Activated CD4-positive, alpha-beta T cell treated with anti-CD3 and anti-CD28 coated beads, Interleukin-10, Interleukin-2, amounts not matched to agents 100 ng/mL and 50 ng/mL, durations not matched to agents 16 hours and 8 hours (primary cell): ENCODE measurements at regions not wholly inside any gene's neighbourhood (a gene's known extent, or its start where the extent isn't known, plus 50 kb on each side); places are given as distances from the start of the nearest gene placed in this dataset.
"Not testable (repeated sequence)": the region's sequence is repeated elsewhere in the genome, so short reads cannot be mapped to it uniquely, and the experiment has no call there.

Experiments
- DNase-seq: peaks from one replicate; pipeline ENCODE4 v3.0.0-alpha.2; 2020

DNA sequence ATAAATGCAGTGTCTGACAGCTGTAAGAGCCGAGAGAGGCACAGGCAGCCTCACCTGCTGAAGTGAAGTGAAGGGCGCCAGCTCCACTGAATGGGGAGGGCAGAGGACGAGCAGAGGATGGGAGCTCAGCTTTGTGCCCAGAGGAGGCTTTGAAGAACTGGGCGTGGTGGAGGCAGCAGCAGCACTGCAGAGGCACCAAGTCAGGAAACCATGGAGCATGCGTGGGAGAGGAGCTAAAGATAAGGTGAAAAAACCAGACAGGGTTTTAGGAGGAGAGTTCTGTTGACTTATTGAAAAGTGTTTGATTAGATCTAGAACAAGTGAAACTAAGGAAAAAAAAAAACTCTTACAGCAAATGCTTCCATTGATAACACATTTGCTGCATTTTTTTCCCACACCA lies 216.4 kb downstream of the CXCL12 start:
- DNase-seq, result no peak

DNA sequence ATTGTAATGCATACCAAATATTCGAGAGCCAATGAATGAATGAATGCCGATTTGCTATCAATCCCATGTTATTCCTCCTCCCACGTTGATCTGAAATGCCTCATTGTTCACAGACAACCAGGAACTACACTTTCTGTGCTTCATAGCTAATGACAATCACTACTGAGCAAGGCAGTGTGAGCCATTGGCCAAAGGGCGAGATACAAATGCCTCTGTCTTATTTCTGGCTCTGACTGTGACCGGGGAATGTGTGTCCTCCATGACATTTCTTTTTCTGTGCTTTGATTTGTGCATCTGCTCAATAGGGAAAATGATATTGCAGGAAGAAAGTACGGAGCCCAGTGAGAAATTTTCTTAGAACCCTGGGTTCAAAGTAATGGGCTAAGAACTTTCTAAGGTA lies 217.1 kb downstream of the CXCL12 start:
- DNase-seq, result no peak

DNA sequence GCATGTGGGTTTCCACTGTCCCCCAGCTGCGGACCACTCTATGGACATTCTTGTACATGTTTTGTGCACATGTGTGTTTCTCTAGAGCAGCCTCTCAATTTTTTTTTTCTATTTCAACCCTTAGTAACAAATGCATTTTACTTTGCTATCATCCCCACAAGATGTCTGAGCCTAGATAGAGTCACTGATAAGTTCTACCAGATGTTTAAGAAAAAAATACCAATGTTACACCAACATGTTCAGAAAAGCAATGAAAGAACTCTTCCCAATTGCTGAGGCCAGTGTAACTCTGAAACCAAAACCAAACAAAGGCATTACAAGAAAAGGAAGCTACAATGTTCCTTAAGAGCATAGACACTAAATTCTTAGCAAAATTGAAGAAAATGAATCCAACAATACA lies 218.5 kb downstream of the CXCL12 start:
- no peak for DNase-seq

DNA sequence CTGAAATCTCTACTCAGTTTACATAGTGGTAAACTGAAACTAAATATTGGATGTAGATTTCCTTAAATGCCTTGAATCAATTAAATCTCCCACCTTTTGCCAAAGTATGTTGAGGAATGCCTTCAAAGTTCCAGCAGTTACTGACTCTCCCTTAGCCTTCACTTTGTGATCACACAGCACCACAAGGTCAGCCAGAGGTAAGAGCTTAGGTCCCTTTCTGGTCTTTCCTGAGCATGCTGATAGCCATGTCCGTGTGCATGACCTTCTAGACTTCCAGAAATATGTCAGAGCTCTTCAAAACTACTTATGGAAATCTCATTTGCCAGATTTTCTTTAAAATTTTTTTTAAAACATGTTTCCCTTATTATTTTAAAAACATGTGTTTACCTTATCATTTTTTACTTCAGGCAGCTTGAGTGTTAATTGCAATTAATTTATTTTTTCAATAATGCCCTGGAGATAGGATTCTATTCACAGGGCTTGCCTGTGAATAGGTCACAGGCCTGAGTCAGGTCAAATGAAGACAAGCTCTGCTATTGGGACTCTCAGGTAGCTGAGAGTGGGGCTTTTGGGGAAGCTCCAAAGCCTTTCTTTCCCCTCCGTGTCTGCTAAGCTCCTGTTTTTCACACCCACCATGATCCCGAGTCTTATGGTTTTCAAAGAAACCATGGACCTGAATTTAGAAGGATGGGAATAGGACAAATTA lies 220.5 kb downstream of the CXCL12 start:
- no peak for DNase-seq

DNA sequence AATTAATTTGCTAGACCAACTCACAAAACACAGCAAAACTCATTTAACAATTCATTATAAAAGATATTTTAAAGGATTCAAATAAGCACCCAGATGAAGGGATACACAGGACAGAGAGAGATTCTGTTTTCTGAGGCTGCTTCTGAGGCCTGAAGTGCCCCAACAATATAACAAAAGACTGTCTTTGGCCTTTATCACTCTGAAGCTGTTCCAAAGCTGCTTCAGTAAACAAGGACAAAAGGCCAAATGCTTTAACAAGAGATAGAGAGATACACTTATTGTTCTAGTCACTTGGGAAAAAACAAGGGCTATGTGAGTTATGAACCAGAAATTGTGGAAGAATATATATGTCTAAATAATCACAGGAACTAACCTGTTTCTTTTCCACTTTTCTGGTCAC lies 223.7 kb downstream of the CXCL12 start:
- DNase-seq, result no peak

DNA sequence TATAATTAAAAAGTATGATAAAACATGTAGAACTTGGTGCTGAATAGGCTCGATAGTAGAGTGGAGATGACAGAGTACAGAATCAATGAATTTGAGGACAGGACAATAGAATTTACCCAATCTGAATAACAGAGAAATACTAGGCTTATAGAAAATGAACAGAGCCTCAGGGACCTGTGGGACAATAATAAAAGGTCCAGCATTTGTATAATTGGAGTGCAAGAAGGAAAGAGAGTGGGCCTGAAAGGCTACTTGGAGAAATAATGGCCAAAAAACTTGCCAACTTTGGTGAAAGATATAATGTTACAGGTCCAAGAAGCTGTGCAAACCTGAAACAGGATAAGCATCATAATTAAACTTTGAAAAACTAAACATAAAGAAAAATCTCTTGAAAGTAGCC lies 227.3 kb downstream of the CXCL12 start:
- DNase-seq, result no peak

DNA sequence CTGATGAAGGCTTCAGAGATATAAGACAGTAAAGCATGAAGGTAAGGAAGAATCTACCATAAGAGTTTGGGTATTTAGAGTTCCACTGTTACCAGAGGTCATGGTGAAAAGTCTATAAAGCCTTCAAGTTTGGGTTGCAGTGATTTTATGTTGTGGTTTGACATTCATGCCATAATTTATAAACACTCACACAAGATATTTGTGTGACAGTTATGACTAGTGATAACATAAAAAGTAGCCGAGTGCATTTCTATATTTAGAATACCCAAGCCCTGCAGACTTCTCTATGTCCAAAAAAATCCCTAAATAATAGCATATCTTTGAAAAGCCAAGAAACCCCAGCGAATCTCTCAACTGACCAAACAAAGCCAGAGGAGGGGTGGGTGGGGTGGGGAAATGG lies 229.9 kb downstream of the CXCL12 start:
- no peak for DNase-seq

DNA sequence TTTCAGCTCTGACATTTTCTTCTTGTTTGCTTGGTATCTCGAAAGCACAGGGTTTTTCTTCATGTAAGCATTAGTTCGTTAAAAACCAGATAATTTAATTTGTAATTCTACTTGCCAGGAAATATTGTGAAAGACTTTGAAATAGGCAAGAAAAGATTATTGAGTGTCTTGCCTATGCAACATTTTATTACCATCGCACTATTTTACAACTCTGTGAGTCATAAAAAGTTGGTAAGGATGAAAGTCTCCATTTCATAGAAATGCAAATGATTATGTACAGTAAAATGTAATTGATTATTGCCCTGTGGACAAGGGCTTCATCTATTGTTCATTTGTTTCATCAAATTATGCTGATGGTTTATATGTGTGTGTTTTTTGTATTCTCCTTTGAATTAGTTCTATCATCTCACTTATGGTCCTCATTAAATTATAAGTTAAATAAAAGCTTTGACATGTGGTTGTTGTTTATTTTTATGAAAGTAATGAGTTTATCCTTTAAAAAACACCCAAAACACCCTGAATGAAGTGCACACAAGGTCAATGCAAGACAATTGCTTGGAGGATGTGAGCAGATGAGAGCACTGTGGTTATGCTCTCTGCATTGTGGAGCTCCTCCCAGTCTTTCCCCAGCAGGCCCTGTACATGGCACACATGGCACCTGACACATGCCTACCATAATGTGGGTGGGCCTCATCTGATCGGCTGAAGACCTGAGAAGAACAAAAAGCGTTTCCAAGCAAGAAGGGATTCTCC lies 230.8 kb downstream of the CXCL12 start:
- no peak for DNase-seq

DNA sequence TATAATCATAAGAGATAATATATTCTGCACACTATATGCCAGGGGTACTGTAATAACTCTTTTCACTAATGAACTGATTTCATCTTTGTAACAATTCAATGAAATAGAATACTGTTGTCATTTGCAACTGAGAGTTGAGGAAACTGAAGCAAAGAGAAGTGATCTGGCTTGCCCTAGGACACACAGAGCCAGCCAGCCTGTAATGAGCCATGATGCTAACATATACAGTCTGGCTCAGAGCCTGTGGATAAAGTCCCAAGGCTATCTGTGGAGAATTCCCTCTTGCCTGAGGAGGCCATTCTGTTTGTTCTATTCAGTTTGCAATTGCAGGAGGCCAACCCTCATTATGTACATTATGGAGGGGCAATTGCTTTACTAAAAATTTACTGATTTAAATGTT lies 241.3 kb downstream of the CXCL12 start:
- DNase-seq, result no peak

DNA sequence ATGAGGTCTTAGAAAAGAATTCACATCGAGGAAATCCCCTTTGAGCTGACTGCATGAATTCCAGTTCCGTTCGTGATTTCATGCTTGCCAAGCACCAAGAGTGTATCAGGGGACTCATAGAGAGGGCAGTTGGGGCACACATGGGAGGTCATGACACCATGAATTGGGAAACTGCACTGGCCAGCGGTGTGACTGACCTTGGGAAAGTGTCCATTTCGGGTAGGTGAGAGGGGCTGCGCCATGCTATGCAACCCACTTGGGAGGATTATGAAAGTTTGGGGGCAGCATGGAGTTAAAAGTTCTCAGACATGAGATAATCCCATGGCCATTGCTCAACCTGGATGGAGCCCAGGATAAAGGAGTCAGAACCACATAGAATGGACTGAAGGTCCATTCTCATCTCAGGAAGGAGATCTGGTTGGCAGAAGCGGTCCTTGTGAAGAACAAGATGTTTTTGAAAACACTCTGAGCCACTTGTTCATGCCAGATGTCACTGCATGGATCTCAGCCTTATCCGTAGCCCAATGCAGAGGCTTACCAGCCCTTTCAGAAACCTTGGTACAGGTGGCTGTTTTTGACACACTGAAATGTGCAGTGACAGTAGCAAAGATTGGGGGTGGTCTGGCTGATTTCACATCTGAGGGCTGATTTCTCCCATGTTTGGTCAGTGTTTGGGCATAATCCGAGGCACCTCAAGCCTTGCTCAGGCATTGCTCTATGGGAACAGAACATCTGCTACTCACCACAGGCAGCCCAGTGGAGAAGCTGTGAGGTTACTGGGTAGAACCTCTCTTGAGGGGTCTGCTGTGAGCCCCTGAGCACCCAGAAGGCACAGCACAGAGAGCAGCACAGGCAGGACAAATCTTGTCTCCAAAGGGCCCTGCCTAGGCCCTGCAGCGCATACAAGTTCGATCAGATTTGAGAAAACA lies 252.3 kb downstream of the CXCL12 start:
- no peak for DNase-seq

DNA sequence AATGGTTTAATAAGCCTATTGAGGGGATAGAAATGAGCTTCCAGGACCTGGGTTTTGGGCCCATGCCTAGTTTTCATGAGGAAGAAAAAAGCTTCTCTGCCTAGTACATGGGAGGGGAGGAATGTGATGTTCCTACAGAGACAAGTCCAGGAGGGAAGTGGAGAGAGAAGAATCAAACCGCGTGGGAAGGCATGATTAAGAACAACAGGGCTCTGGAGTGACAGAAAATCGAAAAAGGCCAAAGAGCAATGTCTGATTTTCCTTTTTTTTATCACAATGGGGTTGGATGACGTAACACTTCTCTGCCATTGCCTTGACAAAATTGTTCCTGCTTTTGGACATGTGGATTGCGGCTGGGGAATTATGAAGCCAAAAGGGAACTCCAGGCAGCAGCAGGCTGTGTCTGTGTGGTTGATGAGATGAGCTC lies 258.6 kb downstream of the CXCL12 start:
- no peak for DNase-seq

DNA sequence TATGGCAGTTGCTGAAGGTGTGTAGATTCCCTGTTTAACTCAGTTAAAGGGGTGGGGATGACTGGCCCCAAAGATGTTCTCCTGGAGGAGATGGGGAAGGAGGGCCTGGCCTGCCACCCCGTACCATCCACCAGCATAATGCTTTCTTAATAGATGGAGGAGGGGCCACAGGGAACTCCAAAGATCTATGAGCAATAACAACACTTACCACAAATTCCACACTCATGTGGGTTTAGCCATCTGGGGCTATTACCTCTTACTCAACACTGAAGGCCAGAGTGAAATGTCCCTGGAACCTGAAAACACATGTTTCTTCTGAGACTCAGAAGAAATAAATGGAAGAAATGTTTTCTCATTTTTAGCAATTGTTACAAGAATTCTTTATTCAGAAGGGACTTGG lies 259.0 kb downstream of the CXCL12 start:
- DNase-seq, result no peak

DNA sequence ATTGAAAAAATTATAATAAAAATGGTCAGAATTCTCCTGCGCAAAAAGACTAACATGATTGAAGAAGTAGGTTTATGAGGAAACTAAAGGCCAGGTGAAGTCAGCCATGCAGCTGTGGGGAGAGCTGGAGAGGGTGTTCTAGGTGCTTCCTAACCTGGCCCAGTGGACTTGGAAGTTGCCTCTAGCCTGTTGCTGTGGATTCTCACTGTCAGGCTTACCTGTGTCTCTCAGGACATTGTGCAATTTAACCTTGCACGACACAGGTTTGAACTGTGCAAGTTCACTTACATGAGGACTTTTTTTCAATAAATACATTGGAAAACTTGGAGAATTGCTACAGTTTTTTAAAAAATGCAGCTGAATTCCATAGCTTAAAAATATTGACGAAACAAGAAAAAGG lies 266.4 kb downstream of the CXCL12 start:
- no peak for DNase-seq

DNA sequence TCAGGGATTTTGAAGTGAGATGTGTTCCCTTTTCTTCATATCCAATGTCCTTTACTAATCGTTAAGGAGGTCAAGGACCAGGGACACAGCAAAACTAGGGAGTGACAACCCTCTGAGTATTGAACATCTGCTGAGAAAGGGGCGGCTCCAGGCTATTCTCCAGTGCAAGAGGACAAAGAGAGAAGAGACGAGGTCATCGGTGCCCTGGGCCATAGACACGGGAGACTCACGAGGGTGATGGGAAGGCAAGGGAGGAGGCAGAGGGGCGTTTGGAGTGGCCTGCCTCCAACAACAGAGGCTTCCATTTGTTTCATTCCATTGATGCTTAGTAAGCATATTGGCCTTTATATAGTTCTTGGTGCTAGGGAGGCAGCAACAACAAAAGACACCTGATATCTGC lies 268.4 kb downstream of the CXCL12 start:
- DNase-seq, result no peak

DNA sequence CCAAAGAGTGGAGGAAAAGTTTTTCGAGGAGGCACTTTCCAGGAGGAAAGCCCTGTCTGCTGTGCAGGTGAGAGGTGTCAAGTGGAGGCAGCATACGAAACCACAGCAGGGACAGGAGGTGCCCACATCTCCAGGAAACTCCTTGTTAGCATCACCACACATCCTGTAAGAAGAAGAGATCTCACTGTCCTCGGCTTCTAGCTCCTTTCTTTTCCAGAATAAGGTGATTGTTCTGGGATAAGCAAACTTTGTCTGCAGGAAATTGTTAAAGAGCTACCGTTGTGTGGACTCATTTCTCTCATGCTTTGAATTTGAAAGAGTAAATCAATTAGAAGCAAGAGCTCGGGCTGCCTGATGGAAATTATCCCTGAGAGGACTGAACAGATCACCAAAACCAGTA lies 269.4 kb downstream of the CXCL12 start:
- no peak for DNase-seq

DNA sequence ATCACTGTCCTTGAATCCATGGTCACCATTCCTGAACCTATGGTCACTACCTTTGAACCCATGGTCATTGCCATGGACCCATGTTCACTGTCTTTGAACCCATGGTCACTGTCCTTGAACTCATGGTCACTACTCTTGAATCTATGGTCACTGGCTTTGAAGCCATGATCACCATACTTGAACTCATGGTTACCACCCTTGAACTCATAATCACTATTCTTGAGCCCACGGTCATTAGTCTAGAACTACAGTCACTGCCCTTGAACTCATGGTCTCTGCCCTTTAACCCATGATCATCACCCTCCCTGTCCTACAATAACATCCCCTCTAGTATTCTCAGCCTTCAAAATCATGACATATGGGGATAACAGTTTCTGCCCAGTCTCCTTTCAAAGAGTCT lies 270.5 kb downstream of the CXCL12 start:
- DNase-seq, result no peak

DNA sequence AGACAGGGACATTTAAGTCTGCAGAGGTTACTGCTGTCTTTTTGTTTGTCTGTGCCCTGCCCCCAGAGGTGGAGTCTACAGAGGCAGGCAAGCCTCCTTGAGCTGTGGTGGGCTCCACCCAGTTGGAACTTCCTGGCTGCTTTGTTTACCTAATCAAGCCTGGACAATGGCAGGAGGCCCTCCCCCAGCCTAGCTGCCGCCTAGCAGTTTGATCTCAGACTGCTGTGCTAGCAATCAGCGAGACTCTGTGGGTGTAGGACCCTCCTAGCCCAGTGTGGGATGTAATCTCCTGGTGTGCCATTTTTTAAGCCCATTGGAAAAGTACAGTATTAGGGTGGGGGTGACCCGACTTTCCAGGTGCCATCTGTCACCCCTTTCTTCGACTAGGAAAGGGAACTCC lies 272.6 kb downstream of the CXCL12 start:
- DNase-seq, result not testable (repeated sequence)

DNA sequence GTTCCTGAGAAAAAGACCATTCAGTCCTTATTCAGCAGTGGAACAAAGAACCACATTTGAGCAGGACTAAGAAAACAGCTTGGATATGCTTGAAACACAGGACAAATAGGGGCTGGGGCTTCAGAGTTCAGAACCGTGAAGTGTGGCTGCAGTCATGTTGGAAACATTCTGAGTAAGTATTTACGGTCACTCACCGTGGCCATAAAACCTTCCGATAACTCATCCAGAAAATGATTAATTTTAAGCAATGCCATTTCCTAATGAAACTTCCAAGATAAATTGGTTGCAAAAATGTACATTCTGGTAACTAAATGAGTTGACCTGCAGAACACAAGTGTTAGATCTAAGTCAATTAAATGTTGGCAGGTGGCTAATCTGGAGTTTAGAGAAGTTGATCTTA lies 279.2 kb downstream of the CXCL12 start:
- DNase-seq, result no peak

DNA sequence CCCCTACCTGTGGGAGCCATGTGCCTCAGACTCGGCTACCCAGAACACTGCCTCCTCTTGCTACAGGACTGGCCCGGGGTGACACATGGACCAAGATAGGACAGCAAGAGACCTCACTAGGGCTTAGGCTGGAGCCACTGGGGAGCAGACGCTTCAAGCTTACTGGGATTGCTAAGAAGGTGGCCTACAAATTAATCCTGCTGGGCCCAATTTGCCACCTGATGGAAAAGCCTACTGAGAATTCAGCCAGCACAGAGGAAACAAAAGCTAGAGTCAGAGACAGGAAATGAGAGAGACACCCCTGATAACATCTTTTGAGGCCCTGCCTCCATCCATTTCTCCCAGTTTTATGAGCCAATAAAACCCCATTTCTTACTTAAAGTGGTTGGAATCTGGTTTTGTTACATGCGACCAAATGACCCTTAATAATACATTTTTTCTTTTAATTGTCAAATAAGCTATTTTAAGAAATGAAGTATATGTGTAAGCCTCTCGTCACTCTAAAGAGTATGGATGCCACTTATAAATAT lies 282.1 kb downstream of the CXCL12 start:
- DNase-seq, result no peak

DNA sequence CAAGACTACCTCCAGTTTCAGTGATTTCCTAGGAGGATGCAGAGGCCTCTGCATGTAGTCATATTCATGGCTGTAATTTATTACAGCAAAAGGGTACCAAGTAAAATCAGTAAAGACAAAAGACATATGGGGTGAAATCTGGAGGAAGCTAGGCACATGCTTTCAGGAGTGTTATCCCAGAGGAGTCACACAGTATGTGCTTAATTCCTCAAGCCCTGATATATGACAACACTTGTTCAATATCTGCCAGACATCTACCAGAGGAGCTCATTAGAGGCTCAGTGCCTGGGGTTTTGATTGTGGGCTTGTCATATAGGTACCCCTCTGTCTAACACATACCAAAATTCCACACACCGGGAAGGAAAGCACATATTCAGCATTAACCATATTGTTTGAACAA lies 283.8 kb downstream of the CXCL12 start:
- DNase-seq, result no peak

DNA sequence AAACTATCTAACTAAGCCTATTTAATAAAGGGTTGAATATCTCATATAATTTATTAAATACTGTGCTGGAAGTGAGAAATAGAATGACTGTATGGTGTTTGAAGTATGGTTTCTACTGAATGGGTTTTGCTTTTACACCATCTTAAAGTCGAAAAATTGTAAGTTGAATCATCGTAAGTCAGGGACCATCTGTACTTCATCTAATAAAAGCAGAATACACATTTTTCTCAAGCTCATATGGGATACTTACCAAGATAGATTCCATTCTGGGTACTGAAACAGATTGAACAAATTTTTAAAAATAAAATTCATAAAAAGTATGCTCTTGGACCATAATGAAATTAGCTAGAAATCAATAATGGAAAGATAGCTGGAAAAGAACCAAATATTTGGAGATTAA lies 285.4 kb downstream of the CXCL12 start:
- no peak for DNase-seq

DNA sequence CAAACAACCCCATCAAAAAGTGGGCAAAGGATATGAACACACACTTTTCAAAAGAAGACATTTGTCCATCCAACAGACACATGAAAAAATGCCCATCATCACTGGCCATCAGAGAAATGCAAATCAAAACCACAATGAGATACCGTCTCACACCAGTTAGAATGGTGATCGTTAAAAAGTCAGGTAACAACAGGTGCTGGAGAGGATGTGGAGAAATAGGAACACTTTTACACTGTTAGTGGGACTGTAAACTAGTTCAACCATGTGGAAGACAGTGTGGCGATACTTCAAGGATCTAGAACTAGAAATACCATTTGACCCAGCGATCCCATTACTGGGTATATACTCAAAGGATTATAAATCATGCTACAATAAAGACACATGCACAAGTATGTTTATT lies 288.7 kb downstream of the CXCL12 start:
- DNase-seq, result not testable (repeated sequence)

DNA sequence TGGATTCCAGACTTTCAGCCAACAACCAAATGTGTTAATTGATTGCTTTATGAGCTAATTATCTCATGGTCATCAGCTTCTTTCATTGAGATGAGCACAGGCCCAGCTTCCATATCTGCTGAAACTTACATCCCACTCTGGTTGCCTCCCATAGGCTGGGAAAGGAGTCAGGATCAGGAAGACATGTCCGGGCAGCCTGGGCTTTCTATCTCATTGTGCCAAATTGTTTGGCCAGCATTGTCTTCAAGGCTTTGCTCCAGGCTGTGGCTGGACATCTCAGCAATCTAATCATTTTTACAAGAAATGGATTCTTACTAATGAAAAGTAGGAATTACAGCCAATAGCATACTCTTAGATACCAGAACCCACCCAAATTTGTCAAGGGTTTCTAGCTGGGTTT lies 295.2 kb downstream of the CXCL12 start:
- no peak for DNase-seq
